PC-9 (cell line): ENCODE measurements at regions not wholly inside any gene's neighbourhood (a gene's known extent, or its start where the extent isn't known, plus 50 kb on each side); places are given as distances from the start of the nearest gene placed in this dataset.

ENCODE experiments used
- CTCF ChIP-seq: fragments of 200-600 bp; sonication (generic); conservative IDR thresholded peaks from 2 replicates; pipeline ENCODE4 v1.6.1; 2017; ENCODE audit warnings: mixed run types, antibody characterized with exemption, mild to moderate bottlenecking, moderate library complexity
- EZH2 ChIP-seq: fragments of 200-600 bp; sonication (generic); IDR thresholded peaks from 2 replicates; pipeline ENCODE4 v1.8.0; 2017; ENCODE audit warnings: antibody characterized with exemption, low read depth

GRCh38 chr5:163794993-163795392 is 289.6 kb downstream of the MAT2B start:
- TF ChIP-seq CTCF (no peak), EZH2 (no peak)
